ENCODE measurements at regions not wholly inside any gene's neighbourhood (a gene's known extent, or its start where the extent isn't known, plus 50 kb on each side); places are given as distances from the start of the nearest gene placed in this dataset.
"Not testable (repeated sequence)": the region's sequence is repeated elsewhere in the genome, so short reads cannot be mapped to it uniquely, and the experiment has no call there.

GRCh38 chr14:61611880-61612630 is 83.3 kb upstream of the HIF1A start:
- TF ChIP-seq POLR2AphosphoS5 (IDR thresholded peaks at IDR 0.05; ENCODE audit: low read depth, low read length) (no peak), SPI1 (IDR thresholded peaks at IDR 0.05; ENCODE audit: low read depth, low read length) (no peak), PAX5 (IDR thresholded peaks at IDR 0.05; ENCODE audit: insufficient read depth, low read length, severe bottlenecking) (no peak), TAF1 (IDR thresholded peaks at IDR 0.05; ENCODE audit: low read depth, low read length) (no peak), POU2F2 (IDR thresholded peaks at IDR 0.05; ENCODE audit: low read depth, low read length) (no peak), POLR2A (IDR thresholded peaks at IDR 0.05; ENCODE audit: low read depth, low read length) (no peak)
- no peak for DNase-seq (ENCODE audit: insufficient read length, low spot score)
- FAIRE-seq = no peak

DNA sequence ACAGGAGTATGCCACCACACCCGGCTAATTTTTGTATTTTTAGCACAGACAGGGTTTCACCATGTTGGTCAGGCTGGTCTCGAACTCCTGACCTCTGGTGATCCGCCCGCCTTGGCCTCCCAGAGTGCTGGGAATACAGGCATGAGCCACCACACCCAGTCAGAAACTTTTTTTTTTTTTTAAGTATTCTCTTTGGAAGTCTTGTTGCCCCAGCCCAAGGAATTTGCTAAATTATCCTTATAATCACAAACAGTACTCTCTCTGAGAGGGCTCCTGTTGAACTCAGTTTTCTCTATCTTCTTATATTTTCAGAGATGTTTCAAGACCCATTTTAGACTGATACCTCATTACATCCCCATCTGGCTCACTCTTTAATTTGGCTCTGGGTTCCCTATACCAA is 82.3 kb upstream of the HIF1A start:
- DNase-seq (ENCODE audit: insufficient read length, low spot score); FAIRE-seq: not testable (repeated sequence)

DNA sequence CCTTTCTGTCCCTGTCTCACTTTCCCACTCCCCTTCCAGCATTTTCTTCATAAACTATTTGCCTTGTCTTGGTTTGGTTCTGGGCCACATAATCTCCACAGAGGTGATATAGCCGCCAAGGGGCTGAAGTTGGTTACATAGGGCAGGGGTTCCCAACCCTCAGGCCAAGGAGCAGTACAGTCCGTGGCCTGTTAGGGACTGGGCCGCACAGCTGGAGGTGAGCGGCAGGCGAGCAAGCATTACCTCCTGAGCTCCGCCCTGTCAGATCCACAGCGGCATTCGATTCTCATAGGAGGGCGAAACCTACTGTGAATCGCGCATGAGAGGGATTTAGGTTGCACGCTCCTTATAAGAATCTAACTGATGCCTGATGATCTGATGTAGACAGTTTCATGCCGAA is 80.6 kb upstream of the HIF1A start:
- TF ChIP-seq POU2F2 (IDR thresholded peaks at IDR 0.05; ENCODE audit: low read depth, low read length) = no peak
- TF ChIP-seq POLR2A (IDR thresholded peaks at IDR 0.05; ENCODE audit: low read depth, low read length) = no peak
- TF ChIP-seq TAF1 (IDR thresholded peaks at IDR 0.05; ENCODE audit: low read depth, low read length) = no peak
- TF ChIP-seq PAX5 (IDR thresholded peaks at IDR 0.05; ENCODE audit: insufficient read depth, low read length, severe bottlenecking) = no peak
- no peak for TF ChIP-seq POLR2AphosphoS5 (IDR thresholded peaks at IDR 0.05; ENCODE audit: low read depth, low read length)
- no peak for TF ChIP-seq SPI1 (IDR thresholded peaks at IDR 0.05; ENCODE audit: low read depth, low read length)
- DNase-seq (ENCODE audit: insufficient read length, low spot score) (no peak), FAIRE-seq (no peak)

DNA sequence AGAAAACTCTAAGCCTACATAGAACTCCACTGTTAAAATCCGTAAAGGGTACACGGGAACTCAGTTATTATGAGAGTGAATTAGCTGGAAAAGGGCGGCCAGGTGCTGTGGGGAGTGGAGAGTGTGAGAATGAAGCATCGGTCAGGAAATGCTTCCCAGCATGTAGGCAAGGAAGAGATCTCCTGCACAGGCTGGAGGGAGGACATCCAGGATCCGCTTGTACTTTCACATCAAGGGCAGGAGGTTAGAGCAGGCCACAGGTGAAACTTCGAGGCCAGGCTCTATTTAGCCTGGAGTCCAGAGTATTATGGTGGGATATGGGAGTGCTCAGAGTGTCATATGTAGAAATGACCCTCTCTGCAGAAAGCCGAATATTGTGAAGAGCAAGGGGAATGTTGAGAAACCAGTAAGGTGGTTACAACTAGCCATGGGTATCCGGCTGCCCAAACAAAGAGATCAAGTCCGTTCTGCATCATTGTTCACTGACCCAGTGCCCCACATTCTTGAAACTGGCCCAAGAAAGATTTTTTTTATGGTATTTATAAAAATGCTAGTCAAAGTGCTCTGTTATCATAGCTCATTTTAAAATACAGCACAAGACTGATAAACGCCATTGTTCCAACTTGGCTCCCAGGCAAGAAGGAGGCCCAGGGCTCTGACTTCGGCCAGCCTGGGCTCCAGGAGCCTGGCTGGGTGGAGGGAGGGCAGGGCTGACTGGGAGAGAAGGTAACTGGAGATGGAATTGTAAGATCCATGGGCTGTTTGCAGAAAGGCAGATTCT is 79.4 kb upstream of the HIF1A start:
- DNase-seq (ENCODE audit: insufficient read length, low spot score) = no peak
- TF ChIP-seq PAX5 (IDR thresholded peaks at IDR 0.05; ENCODE audit: insufficient read depth, low read length, severe bottlenecking) = no peak
- FAIRE-seq = no peak

GRCh38 chr14:61616524-61617185 is 78.7 kb upstream of the HIF1A start:
- no peak for FAIRE-seq
- no peak for DNase-seq (ENCODE audit: insufficient read length, low spot score)
- no peak for TF ChIP-seq POU2F2 (IDR thresholded peaks at IDR 0.05; ENCODE audit: low read depth, low read length)
- TF ChIP-seq POLR2AphosphoS5 (IDR thresholded peaks at IDR 0.05; ENCODE audit: low read depth, low read length) = no peak
- no peak for TF ChIP-seq SPI1 (IDR thresholded peaks at IDR 0.05; ENCODE audit: low read depth, low read length)
- no peak for TF ChIP-seq TAF1 (IDR thresholded peaks at IDR 0.05; ENCODE audit: low read depth, low read length)
- TF ChIP-seq POLR2A (IDR thresholded peaks at IDR 0.05; ENCODE audit: low read depth, low read length) = no peak
- no peak for TF ChIP-seq PAX5 (IDR thresholded peaks at IDR 0.05; ENCODE audit: insufficient read depth, low read length, severe bottlenecking)

DNA sequence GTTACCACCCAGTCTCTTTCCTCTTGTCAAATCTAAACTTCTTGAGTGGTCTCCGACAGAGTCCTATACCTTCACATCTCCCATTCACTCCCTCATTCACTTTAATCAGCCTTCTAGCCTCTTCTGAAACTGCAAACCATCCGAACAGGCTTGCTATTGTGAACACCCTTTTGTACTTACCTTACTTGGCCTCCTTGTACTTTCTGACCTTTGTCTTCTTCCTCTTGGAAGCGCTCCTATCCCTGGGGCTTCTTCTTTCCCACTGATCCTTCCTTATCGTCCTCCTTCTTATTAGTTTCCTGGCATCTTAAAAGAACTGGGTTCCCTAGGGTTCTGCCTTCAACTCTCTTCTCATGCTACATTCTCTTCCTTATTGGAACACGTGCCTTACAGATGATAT is 76.9 kb upstream of the HIF1A start:
- TF ChIP-seq POU2F2 (IDR thresholded peaks at IDR 0.05; ENCODE audit: low read depth, low read length) (no peak), POLR2A (IDR thresholded peaks at IDR 0.05; ENCODE audit: low read depth, low read length) (no peak), TAF1 (IDR thresholded peaks at IDR 0.05; ENCODE audit: low read depth, low read length) (no peak), POLR2AphosphoS5 (IDR thresholded peaks at IDR 0.05; ENCODE audit: low read depth, low read length) (no peak), PAX5 (IDR thresholded peaks at IDR 0.05; ENCODE audit: insufficient read depth, low read length, severe bottlenecking) (no peak), SPI1 (IDR thresholded peaks at IDR 0.05; ENCODE audit: low read depth, low read length) (no peak)
- DNase-seq (ENCODE audit: insufficient read length, low spot score) (no peak), FAIRE-seq (no peak)

DNA sequence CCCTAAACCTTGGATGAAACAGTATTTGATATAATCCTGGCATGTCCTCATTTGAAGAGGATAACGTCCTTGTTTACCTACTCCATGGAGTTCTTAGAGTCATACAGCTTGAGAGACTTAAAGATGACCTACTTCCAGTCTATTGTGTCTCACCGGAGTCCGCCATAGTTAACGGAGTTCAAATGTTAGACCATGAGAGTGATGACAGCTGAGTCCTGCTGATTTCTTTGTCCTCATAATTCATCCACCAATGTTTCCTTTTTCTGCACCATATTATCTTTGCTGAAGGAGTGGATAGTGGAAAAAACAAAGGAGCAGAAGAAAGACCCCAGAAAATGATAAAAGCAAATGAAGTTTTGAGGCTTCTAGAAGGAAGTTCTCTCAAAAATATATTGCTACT is 75.8 kb upstream of the HIF1A start:
- no peak for DNase-seq (ENCODE audit: insufficient read length, low spot score)
- FAIRE-seq = no peak
- TF ChIP-seq POLR2A (IDR thresholded peaks at IDR 0.05; ENCODE audit: low read depth, low read length) (no peak), SPI1 (IDR thresholded peaks at IDR 0.05; ENCODE audit: low read depth, low read length) (no peak)

GRCh38 chr14:61620130-61620946 is 75.0 kb upstream of the HIF1A start:
- FAIRE-seq (no peak), DNase-seq (ENCODE audit: insufficient read length, low spot score) (no peak)
- TF ChIP-seq SPI1 (IDR thresholded peaks at IDR 0.05; ENCODE audit: low read depth, low read length) = peak; percentile 69
- TF ChIP-seq PAX5 (IDR thresholded peaks at IDR 0.05; ENCODE audit: insufficient read depth, low read length, severe bottlenecking) = no peak

DNA sequence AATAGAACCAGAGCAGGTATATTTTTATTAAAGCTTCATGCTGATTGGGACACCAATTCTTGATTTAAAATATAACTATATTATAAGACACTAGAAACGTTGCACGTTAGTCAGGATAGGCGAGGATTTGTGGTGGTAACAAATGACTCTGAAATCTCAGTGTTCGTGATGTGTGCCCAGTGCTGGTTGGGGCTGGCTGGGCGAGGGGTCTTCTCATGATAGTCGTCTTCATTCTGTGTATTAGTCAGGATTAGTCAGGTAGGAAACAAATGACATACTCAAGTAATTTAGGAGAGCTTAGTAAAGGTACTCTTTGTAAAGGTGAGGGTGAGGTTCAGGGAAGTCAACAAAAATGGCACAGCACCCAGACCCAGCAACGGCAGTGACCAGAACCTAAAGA is 73.9 kb upstream of the HIF1A start:
- FAIRE-seq (no peak), DNase-seq (ENCODE audit: insufficient read length, low spot score) (no peak)
- TF ChIP-seq SPI1 (IDR thresholded peaks at IDR 0.05; ENCODE audit: low read depth, low read length) (no peak), POLR2A (IDR thresholded peaks at IDR 0.05; ENCODE audit: low read depth, low read length) (no peak), PAX5 (IDR thresholded peaks at IDR 0.05; ENCODE audit: insufficient read depth, low read length, severe bottlenecking) (no peak), TAF1 (IDR thresholded peaks at IDR 0.05; ENCODE audit: low read depth, low read length) (no peak), POLR2AphosphoS5 (IDR thresholded peaks at IDR 0.05; ENCODE audit: low read depth, low read length) (no peak), POU2F2 (IDR thresholded peaks at IDR 0.05; ENCODE audit: low read depth, low read length) (no peak)
